ENCODE measurements at regions not wholly inside any gene's neighbourhood (a gene's known extent, or its start where the extent isn't known, plus 50 kb on each side); places are given as distances from the start of the nearest gene placed in this dataset.

- Histone ChIP-seq H3K27me3 (replicated peaks in 2 of 5; ENCODE audit: control insufficient read depth in 4 of 5, insufficient read depth in 5 of 5, low read length in 4 of 5) (peaks cover 0 to 3% (median 0%) of the 10 kb centered on the region in 5 experiments), H3K9me3 (ENCODE audit: control extremely low read depth in 1 of 5, control insufficient read depth in 4 of 5, insufficient read depth in 2 of 5, low read depth in 1 of 5, low read length in 4 of 5) (peaks cover 0 to 2% (median 0%) of the 10 kb centered on the region in 5 experiments), H3K27ac (ENCODE audit: insufficient read depth in 1 of 2, low read depth in 1 of 2, low read length in 2 of 2, poor library complexity in 1 of 2, severe bottlenecking in 2 of 2) (no peak overlapping the region), H3K4me1 (ENCODE audit: control extremely low read depth in 1 of 4, control insufficient read depth in 4 of 4, insufficient read depth in 4 of 4, low read length in 3 of 4) (no peaks in the 10 kb centered on the region), H3K36me3 (ENCODE audit: control insufficient read depth in 4 of 4, insufficient read depth in 4 of 4, low read length in 3 of 4) (no peaks in the 10 kb centered on the region), H3K4me3 (ENCODE audit: control insufficient read depth in 1 of 7, extremely low read depth in 1 of 7, insufficient read depth in 4 of 7, low read depth in 2 of 7, low read length in 6 of 7) (no peak overlapping the region)
- DNase-seq = no peak
- ChIA-PET POLR2A (no interaction called here), CTCF (no interaction called here)
- WGBS (ENCODE audit: insufficient coverage) = 97% methylated on average over 10 of the region's 11 CpGs
These were observed 417.7 kb upstream of the IRX4 start for GRCh38 chr5:2300421-2300820.

- Histone ChIP-seq H3K27me3 (replicated peaks in 2 of 5; ENCODE audit: control insufficient read depth in 4 of 5, insufficient read depth in 5 of 5, low read length in 4 of 5) (peaks cover 0 to 3% (median 0%) of the 10 kb centered on the region in 5 experiments), H3K4me1 (ENCODE audit: control extremely low read depth in 1 of 4, control insufficient read depth in 4 of 4, insufficient read depth in 4 of 4, low read length in 3 of 4) (no peaks in the 10 kb centered on the region), H3K36me3 (ENCODE audit: control insufficient read depth in 4 of 4, insufficient read depth in 4 of 4, low read length in 3 of 4) (no peaks in the 10 kb centered on the region), H3K9me3 (ENCODE audit: control extremely low read depth in 1 of 5, control insufficient read depth in 4 of 5, insufficient read depth in 2 of 5, low read depth in 1 of 5, low read length in 4 of 5) (no peaks in the 10 kb centered on the region), H3K4me3 (ENCODE audit: control insufficient read depth in 1 of 7, extremely low read depth in 1 of 7, insufficient read depth in 4 of 7, low read depth in 2 of 7, low read length in 6 of 7) (no peak overlapping the region), H3K27ac (ENCODE audit: insufficient read depth in 1 of 2, low read depth in 1 of 2, low read length in 2 of 2, poor library complexity in 1 of 2, severe bottlenecking in 2 of 2) (no peak overlapping the region)
- ChIA-PET POLR2A (no interaction called here), CTCF (no interaction called here)
- no peak for DNase-seq
- 66% methylated on average over 17 of the region's 19 CpGs for WGBS (ENCODE audit: insufficient coverage)
These were observed 416.9 kb upstream of the IRX4 start for GRCh38 chr5:2299388-2300220.

- 23% methylated on average over 3 of the region's 3 CpGs for WGBS (ENCODE audit: insufficient coverage)
- Histone ChIP-seq H3K9me3 (ENCODE audit: control extremely low read depth in 1 of 5, control insufficient read depth in 4 of 5, insufficient read depth in 2 of 5, low read depth in 1 of 5, low read length in 4 of 5) (no peaks in the 10 kb centered on the region), H3K4me1 (ENCODE audit: control extremely low read depth in 1 of 4, control insufficient read depth in 4 of 4, insufficient read depth in 4 of 4, low read length in 3 of 4) (no peaks in the 10 kb centered on the region), H3K36me3 (ENCODE audit: control insufficient read depth in 4 of 4, insufficient read depth in 4 of 4, low read length in 3 of 4) (no peaks in the 10 kb centered on the region), H3K27ac (ENCODE audit: insufficient read depth in 1 of 2, low read depth in 1 of 2, low read length in 2 of 2, poor library complexity in 1 of 2, severe bottlenecking in 2 of 2) (no peak overlapping the region), H3K4me3 (ENCODE audit: control insufficient read depth in 1 of 7, extremely low read depth in 1 of 7, insufficient read depth in 4 of 7, low read depth in 2 of 7, low read length in 6 of 7) (no peak overlapping the region), H3K27me3 (replicated peaks in 2 of 5; ENCODE audit: control insufficient read depth in 4 of 5, insufficient read depth in 5 of 5, low read length in 4 of 5) (peaks cover 0 to 3% (median 0%) of the 10 kb centered on the region in 5 experiments)
- ChIA-PET CTCF (no interaction called here), POLR2A (no interaction called here)
- no peak for DNase-seq
These were observed 416.1 kb upstream of the IRX4 start for GRCh38 chr5:2298781-2299180.

- no peak for DNase-seq
- CTCF ChIA-PET = no interaction called here
- POLR2A ChIA-PET = no interaction called here
- Histone ChIP-seq H3K4me1 (ENCODE audit: control extremely low read depth in 1 of 4, control insufficient read depth in 4 of 4, insufficient read depth in 4 of 4, low read length in 3 of 4) (no peaks in the 10 kb centered on the region), H3K4me3 (ENCODE audit: control insufficient read depth in 1 of 7, extremely low read depth in 1 of 7, insufficient read depth in 4 of 7, low read depth in 2 of 7, low read length in 6 of 7) (no peak overlapping the region), H3K9me3 (ENCODE audit: control extremely low read depth in 1 of 5, control insufficient read depth in 4 of 5, insufficient read depth in 2 of 5, low read depth in 1 of 5, low read length in 4 of 5) (no peaks in the 10 kb centered on the region), H3K27me3 (replicated peaks in 2 of 5; ENCODE audit: control insufficient read depth in 4 of 5, insufficient read depth in 5 of 5, low read length in 4 of 5) (peaks cover 0 to 3% (median 0%) of the 10 kb centered on the region in 5 experiments), H3K36me3 (ENCODE audit: control insufficient read depth in 4 of 4, insufficient read depth in 4 of 4, low read length in 3 of 4) (no peaks in the 10 kb centered on the region), H3K27ac (ENCODE audit: insufficient read depth in 1 of 2, low read depth in 1 of 2, low read length in 2 of 2, poor library complexity in 1 of 2, severe bottlenecking in 2 of 2) (no peak overlapping the region)
- WGBS (ENCODE audit: insufficient coverage) = 93% methylated on average over 13 of the region's 13 CpGs
These were observed 415.3 kb upstream of the IRX4 start for GRCh38 chr5:2297991-2298390.

GRCh38 chr5:2295476-2295875, 412.8 kb upstream of the IRX4 start:
- CTCF ChIA-PET = no interaction called here
- Histone ChIP-seq H3K27me3 (replicated peaks in 2 of 5; ENCODE audit: control insufficient read depth in 4 of 5, insufficient read depth in 5 of 5, low read length in 4 of 5) (no peaks in the 10 kb centered on the region), H3K4me3 (ENCODE audit: control insufficient read depth in 1 of 7, extremely low read depth in 1 of 7, insufficient read depth in 4 of 7, low read depth in 2 of 7, low read length in 6 of 7) (no peak overlapping the region), H3K36me3 (ENCODE audit: control insufficient read depth in 4 of 4, insufficient read depth in 4 of 4, low read length in 3 of 4) (no peaks in the 10 kb centered on the region), H3K27ac (ENCODE audit: insufficient read depth in 1 of 2, low read depth in 1 of 2, low read length in 2 of 2, poor library complexity in 1 of 2, severe bottlenecking in 2 of 2) (no peak overlapping the region), H3K4me1 (ENCODE audit: control extremely low read depth in 1 of 4, control insufficient read depth in 4 of 4, insufficient read depth in 4 of 4, low read length in 3 of 4) (no peaks in the 10 kb centered on the region), H3K9me3 (ENCODE audit: control extremely low read depth in 1 of 5, control insufficient read depth in 4 of 5, insufficient read depth in 2 of 5, low read depth in 1 of 5, low read length in 4 of 5) (peaks cover 0 to 3% (median 0%) of the 10 kb centered on the region in 5 experiments)
- no peak for DNase-seq
- 95% methylated on average over 12 of the region's 13 CpGs for WGBS (ENCODE audit: insufficient coverage)
- POLR2A ChIA-PET = no interaction called here

- Histone ChIP-seq H3K4me1 (ENCODE audit: control extremely low read depth in 1 of 4, control insufficient read depth in 4 of 4, insufficient read depth in 4 of 4, low read length in 3 of 4) (no peaks in the 10 kb centered on the region), H3K27me3 (replicated peaks in 2 of 5; ENCODE audit: control insufficient read depth in 4 of 5, insufficient read depth in 5 of 5, low read length in 4 of 5) (no peaks in the 10 kb centered on the region), H3K4me3 (ENCODE audit: control insufficient read depth in 1 of 7, extremely low read depth in 1 of 7, insufficient read depth in 4 of 7, low read depth in 2 of 7, low read length in 6 of 7) (no peak overlapping the region), H3K27ac (ENCODE audit: insufficient read depth in 1 of 2, low read depth in 1 of 2, low read length in 2 of 2, poor library complexity in 1 of 2, severe bottlenecking in 2 of 2) (no peak overlapping the region), H3K36me3 (ENCODE audit: control insufficient read depth in 4 of 4, insufficient read depth in 4 of 4, low read length in 3 of 4) (no peaks in the 10 kb centered on the region), H3K9me3 (ENCODE audit: control extremely low read depth in 1 of 5, control insufficient read depth in 4 of 5, insufficient read depth in 2 of 5, low read depth in 1 of 5, low read length in 4 of 5) (peaks cover 0 to 3% (median 0%) of the 10 kb centered on the region in 5 experiments)
- DNase-seq = no peak
- 90% methylated on average over 7 of the region's 9 CpGs for WGBS (ENCODE audit: insufficient coverage)
- CTCF ChIA-PET = no interaction called here
- POLR2A ChIA-PET = no interaction called here
These were observed 411.2 kb upstream of the IRX4 start for GRCh38 chr5:2293906-2294305.

- Histone ChIP-seq H3K4me3 (ENCODE audit: control insufficient read depth in 1 of 7, extremely low read depth in 1 of 7, insufficient read depth in 4 of 7, low read depth in 2 of 7, low read length in 6 of 7) (no peak overlapping the region), H3K27me3 (replicated peaks in 2 of 5; ENCODE audit: control insufficient read depth in 4 of 5, insufficient read depth in 5 of 5, low read length in 4 of 5) (no peaks in the 10 kb centered on the region), H3K36me3 (ENCODE audit: control insufficient read depth in 4 of 4, insufficient read depth in 4 of 4, low read length in 3 of 4) (no peaks in the 10 kb centered on the region), H3K9me3 (ENCODE audit: control extremely low read depth in 1 of 5, control insufficient read depth in 4 of 5, insufficient read depth in 2 of 5, low read depth in 1 of 5, low read length in 4 of 5) (peaks cover 0 to 3% (median 0%) of the 10 kb centered on the region in 5 experiments), H3K4me1 (ENCODE audit: control extremely low read depth in 1 of 4, control insufficient read depth in 4 of 4, insufficient read depth in 4 of 4, low read length in 3 of 4) (no peaks in the 10 kb centered on the region), H3K27ac (ENCODE audit: insufficient read depth in 1 of 2, low read depth in 1 of 2, low read length in 2 of 2, poor library complexity in 1 of 2, severe bottlenecking in 2 of 2) (no peak overlapping the region)
- 92% methylated on average over 11 of the region's 19 CpGs for WGBS (ENCODE audit: insufficient coverage)
- POLR2A ChIA-PET = no interaction called here
- DNase-seq = no peak
- CTCF ChIA-PET = no interaction called here
These were observed 408.6 kb upstream of the IRX4 start for GRCh38 chr5:2291146-2291840.
